Heart left ventricle (tissue), 13 donors: ENCODE measurements at regions not wholly inside any gene's neighbourhood (a gene's known extent, or its start where the extent isn't known, plus 50 kb on each side); places are given as distances from the start of the nearest gene placed in this dataset.

Experiments used
- POLR2A ChIP-seq, 2 donors: fragments of 450-650 bp; IDR thresholded peaks; one replicate each; pipeline ENCODE4 v1.6.1; 2017; ENCODE audit warnings: antibody characterized with exemption in 2 of 2, mild to moderate bottlenecking in 2 of 2, moderate library complexity in 2 of 2
- TF ChIP-seq, protein P1 (sequence below), 12 donors: fragments of 200-600 bp; sonication (generic) in 4 of 12; IDR thresholded peaks; one replicate each; pipeline versions ENCODE4 v1.5.0 to v1.8.0; 2018 to 2022; ENCODE audit warnings: antibody characterized with exemption in 12 of 12, mild to moderate bottlenecking in 5 of 12
- donor health status: ischemic (EF 13 %, LVEDD 7.1; RV severe dilation, severe dysfunction).
- donor health status: DM: no; HTN: yes; CAD: no.
- donor health status: DM: no; HTN: no; CAD: no.
- donor health status: ischemic (EF 25% LVEDD 6.9; RV normal size, moderate dysfunction).
- donor health status: ischemic (EF 25% LVEDD 5.7; RV mildly dilated, moderate dysfunction).
- donor health status: ischemic (EF 35%, LVEDD 5.7; RV mildly dilated, moderate dysfunction).
- donor health status: nonischemic (EF 11% LVEDD 7.7; RV severe dilation, severe dysfunction).
- donor health status: DM: yes; HTN: yes; CAD: no.
- donor health status: PGD.
- donor health status: ischemic (EF 29% LVEDD 5.4; RV normal size, mild dysfunction).
- donor health status: nonischemic (EF 23%, LVEDD 6.1; RV moderate dilation, normal function).

DNA sequence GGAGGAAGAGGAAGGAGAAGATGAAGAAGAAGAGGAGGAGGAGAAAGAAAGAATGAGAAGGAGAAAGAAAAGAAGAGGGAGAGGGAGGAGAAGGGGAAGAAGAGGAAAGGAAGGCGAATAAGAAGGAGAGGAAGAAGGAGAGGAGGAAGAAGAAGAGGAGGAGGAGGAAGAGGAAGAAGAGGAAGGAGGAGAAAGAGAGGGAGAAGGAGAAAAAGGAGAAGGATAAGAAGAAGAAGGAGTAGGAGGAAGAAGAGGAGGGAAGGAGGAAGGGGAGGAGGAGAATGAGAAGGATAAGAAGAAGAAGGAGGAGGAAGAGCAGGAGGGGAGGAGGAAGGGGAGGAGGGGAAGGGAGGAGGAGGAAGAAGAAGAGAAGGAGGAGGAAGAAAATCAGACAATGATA, 149.2 kb upstream of the LYZL2 start:
- TF ChIP-seq, protein P1, sequence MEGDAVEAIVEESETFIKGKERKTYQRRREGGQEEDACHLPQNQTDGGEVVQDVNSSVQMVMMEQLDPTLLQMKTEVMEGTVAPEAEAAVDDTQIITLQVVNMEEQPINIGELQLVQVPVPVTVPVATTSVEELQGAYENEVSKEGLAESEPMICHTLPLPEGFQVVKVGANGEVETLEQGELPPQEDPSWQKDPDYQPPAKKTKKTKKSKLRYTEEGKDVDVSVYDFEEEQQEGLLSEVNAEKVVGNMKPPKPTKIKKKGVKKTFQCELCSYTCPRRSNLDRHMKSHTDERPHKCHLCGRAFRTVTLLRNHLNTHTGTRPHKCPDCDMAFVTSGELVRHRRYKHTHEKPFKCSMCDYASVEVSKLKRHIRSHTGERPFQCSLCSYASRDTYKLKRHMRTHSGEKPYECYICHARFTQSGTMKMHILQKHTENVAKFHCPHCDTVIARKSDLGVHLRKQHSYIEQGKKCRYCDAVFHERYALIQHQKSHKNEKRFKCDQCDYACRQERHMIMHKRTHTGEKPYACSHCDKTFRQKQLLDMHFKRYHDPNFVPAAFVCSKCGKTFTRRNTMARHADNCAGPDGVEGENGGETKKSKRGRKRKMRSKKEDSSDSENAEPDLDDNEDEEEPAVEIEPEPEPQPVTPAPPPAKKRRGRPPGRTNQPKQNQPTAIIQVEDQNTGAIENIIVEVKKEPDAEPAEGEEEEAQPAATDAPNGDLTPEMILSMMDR (IDR thresholded peaks at IDR 0.05): no peak
- no peak for TF ChIP-seq POLR2A (IDR thresholded peaks at IDR 0.05)
